Left cardiac atrium (tissue), 4 donors: ENCODE measurements at regions not wholly inside any gene's neighbourhood (a gene's known extent, or its start where the extent isn't known, plus 50 kb on each side); places are given as distances from the start of the nearest gene placed in this dataset.

Experiments used
- ATAC-seq, 2 donors: fragments of 200-7000 bp; cut with Tn5 transposase; one replicate each; pipeline ENCODE4 v1.9.1; 2020; ENCODE audit warnings: mild to moderate bottlenecking in 2 of 2, moderate library complexity in 2 of 2
- DNase-seq: peaks from one replicate; pipeline ENCODE4 v3.0.0-alpha.2; 2020
- intact Hi-C, 2 donors: fragments of 100-400 bp; cut with DNase I; formaldehyde crosslinking; loops; one replicate each; pipeline versions ENCODE4 v1.14.1 to v1.15.1; 2022 to 2023
- donor health status: DM: no; HTN: yes; CAD: no.
- donor health status: DM: no; HTN: yes; CAD: no; lungs with severe emphysema.
- donor health status: DM: yes; HTN: yes; CAD: no.
- donor health status: Dilated cardiomyopathy.

- ATAC-seq (no peak), DNase-seq (no peak)
- intact Hi-C loops: no loop called here
Observed at GRCh38 chr13:53545340-53545941, 516.8 kb downstream of the OLFM4 start.

GRCh38 chr13:53560556-53560955 lies 531.9 kb downstream of the OLFM4 start:
- DNase-seq: no peak
- no peak for ATAC-seq

GRCh38 chr13:53562419-53562818 lies 533.8 kb downstream of the OLFM4 start:
- ATAC-seq (no peak), DNase-seq (no peak)
- intact Hi-C loops: no loop called here

More at GRCh38 chr13:53560556-53560955, 531.9 kb downstream of the OLFM4 start:
- intact Hi-C loops: no loop called here

GRCh38 chr13:53568491-53568890 lies 539.9 kb downstream of the OLFM4 start:
- ATAC-seq: no peak
- intact Hi-C loops: no loop called here
- no peak for DNase-seq

- no peak for ATAC-seq
- DNase-seq: no peak
- intact Hi-C loops: no loop called here
Observed at GRCh38 chr13:53569453-53569852, 540.8 kb downstream of the OLFM4 start.

- ATAC-seq (no peak), DNase-seq (no peak)
- intact Hi-C loops: no loop called here
Observed at GRCh38 chr13:53601113-53601512, 572.5 kb downstream of the OLFM4 start.

GRCh38 chr13:53605326-53605725 lies 576.7 kb downstream of the OLFM4 start:
- ATAC-seq (no peak), DNase-seq (no peak)
- intact Hi-C loops: no loop called here

- no peak for DNase-seq
- intact Hi-C loops: no loop called here
- no peak for ATAC-seq
Observed at GRCh38 chr13:53612200-53612599, 583.6 kb downstream of the OLFM4 start.

- ATAC-seq (no peak), DNase-seq (no peak)
- intact Hi-C loops: no loop called here
Observed at GRCh38 chr13:53622456-53622855, 593.8 kb downstream of the OLFM4 start.

GRCh38 chr13:53623146-53623545 lies 594.5 kb downstream of the OLFM4 start:
- intact Hi-C loops: no loop called here
- ATAC-seq: no peak
- no peak for DNase-seq

- intact Hi-C loops: no loop called here
- ATAC-seq: no peak
Observed at GRCh38 chr13:53631511-53631910, 602.9 kb downstream of the OLFM4 start.

GRCh38 chr13:53638040-53638439 lies 609.4 kb downstream of the OLFM4 start:
- intact Hi-C loops: no loop called here
- no peak for DNase-seq
- no peak for ATAC-seq

More at GRCh38 chr13:53631511-53631910, 602.9 kb downstream of the OLFM4 start:
- no peak for DNase-seq

GRCh38 chr13:53642306-53642705 lies 613.7 kb downstream of the OLFM4 start:
- no peak for ATAC-seq
- DNase-seq: no peak
- intact Hi-C loops: no loop called here

GRCh38 chr13:53648673-53649072 lies 620.1 kb downstream of the OLFM4 start:
- DNase-seq (no peak), ATAC-seq (no peak)
- intact Hi-C loops: no loop called here

GRCh38 chr13:53672005-53672404 lies 643.4 kb downstream of the OLFM4 start:
- ATAC-seq (no peak), DNase-seq (no peak)
- intact Hi-C loops: no loop called here

GRCh38 chr13:53683146-53683545 lies 654.5 kb downstream of the OLFM4 start:
- DNase-seq (no peak), ATAC-seq (no peak)
- intact Hi-C loops: no loop called here

- intact Hi-C loops: no loop called here
- ATAC-seq (no peak), DNase-seq (no peak)
Observed at GRCh38 chr13:53683608-53684007, 655.0 kb downstream of the OLFM4 start.

- ATAC-seq (no peak), DNase-seq (no peak)
- intact Hi-C loops: no loop called here
Observed at GRCh38 chr13:53691417-53691816, 662.8 kb downstream of the OLFM4 start.

- ATAC-seq (no peak), DNase-seq (no peak)
- intact Hi-C loops: no loop called here
Observed at GRCh38 chr13:53694814-53695532, 666.4 kb downstream of the OLFM4 start.

GRCh38 chr13:53703371-53704080 lies 674.9 kb downstream of the OLFM4 start:
- intact Hi-C loops: no loop called here
- DNase-seq (no peak), ATAC-seq (no peak)

- intact Hi-C loops: no loop called here
- DNase-seq (no peak), ATAC-seq (no peak)
Observed at GRCh38 chr13:53719281-53719680, 690.7 kb downstream of the OLFM4 start.
